GDM1 (cell line): ENCODE measurements at regions not wholly inside any gene's neighbourhood (a gene's known extent, or its start where the extent isn't known, plus 50 kb on each side); places are given as distances from the start of the nearest gene placed in this dataset.

Source experiments
- DNase-seq: peaks from one replicate; lab custom pipeline; 2025; lab: John Stamatoyannopoulos, UW

DNA sequence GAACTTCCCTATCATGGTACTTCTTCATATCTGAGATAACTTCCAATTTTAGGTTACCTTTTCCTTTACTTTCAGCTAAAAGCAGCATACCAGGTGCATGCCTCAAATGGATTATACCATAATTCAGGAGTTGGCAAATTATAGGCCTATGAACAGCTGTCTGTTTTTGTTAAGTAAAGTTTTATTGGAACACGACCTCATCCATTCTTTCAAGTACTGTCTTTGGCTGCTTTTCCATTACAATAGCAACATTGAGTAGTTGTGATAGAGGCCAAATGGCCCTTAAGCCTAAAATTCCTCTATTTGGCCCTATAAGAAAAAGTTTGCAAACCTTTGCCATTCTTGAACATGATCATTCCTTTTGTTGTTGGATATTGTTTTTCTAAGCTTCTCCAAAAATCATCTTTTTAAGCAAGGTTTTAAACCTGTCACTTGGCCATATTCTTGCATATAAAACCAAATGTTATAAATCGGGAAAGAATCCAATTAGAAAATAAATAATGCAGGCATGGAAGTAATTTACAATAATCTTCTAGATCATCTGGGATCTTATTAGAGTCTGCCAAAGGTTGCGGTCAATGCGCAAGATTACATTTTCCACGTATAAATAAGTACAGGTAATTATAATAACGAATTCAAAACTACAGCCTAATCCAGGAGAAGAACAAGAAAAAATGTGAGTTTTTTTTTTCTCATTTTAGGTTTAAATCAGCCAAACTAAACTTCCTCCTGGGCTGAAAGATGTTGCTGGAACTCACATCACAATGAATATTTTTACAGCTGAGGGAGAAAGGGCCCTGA lies 226.5 kb upstream of the ANKRD55 start:
- DNase-seq, result no peak

DNA sequence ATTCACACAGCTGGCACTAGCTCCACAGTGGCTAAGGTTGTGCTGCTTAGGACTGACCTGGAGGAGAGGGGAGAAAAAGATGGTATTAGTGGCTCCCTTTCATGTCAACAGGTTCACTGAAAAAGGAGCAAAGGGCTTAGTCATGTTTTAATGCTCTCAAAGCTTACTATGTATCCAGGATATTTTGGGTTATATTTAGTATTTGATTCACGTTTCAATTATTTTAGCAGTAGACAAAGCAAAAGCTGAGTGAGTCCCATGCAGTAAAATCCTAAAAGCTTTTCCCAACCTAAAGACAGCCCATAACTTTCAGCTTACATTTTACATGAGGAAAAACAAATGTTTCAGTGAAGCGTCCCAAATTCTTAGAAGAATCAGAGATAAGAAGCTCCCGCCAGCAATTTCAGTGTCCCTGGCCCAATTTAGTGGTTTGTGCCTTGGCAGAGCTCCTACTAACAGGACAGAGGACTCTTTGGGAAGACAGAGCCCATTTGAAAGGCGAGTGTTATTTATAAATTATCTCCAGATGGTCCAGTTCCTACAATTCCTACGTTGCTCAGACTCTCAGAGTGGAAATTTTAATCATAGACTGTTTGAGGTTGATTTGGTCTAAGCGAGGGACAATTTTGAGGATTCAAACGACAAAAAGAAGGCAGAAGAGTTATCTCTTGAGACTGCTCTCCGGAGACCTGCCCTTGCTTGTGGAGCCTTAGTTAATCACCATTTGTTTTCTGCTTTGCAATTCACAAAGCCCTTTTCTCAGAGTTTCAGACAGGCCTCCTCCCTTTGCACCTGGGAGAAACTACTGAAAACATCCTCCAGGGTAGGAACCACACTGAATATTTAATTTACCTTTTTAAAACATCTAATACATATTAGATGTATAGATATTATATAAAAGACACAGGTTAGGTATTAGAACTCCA lies 225.0 kb upstream of the ANKRD55 start:
- no peak for DNase-seq

DNA sequence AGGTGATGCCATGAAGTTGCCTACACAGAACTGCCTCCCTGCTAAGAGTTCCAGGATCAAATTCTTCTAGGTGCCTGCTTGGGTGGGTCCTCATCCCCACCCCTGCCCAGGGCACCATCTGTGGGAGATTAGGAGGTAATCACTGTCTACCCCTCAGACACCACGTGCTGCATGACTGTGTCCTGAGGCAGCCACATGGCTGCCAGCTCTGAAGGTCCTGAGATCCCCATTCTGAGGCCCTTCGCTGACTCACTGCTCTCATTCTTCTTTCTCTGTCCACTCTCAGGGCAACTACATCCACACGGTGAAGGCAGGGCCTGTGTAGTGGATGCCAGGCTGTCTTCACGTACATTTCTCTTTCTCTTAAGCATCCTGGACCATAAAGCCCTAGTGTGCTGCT lies 222.9 kb upstream of the ANKRD55 start:
- no peak for DNase-seq

DNA sequence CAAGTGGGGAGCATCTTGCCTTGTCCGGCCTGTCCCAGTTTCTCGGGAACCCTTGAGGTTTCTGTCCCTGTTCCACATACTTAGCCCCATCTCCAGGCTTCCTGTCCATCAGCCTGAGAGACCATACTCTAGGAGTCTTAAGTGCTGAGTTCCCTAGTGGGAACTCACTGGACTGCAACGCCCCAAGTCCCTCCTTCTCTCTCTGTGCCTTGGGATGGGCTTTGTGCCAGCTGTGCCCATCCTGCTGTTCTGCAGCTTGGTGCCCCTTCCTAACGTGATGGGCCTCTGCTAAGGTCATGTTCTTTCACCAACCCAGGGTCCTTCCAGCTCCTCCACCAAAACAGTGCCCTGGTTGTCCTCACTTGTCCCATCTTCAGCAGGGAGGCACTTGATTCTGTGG lies 222.3 kb upstream of the ANKRD55 start:
- DNase-seq, result no peak

DNA sequence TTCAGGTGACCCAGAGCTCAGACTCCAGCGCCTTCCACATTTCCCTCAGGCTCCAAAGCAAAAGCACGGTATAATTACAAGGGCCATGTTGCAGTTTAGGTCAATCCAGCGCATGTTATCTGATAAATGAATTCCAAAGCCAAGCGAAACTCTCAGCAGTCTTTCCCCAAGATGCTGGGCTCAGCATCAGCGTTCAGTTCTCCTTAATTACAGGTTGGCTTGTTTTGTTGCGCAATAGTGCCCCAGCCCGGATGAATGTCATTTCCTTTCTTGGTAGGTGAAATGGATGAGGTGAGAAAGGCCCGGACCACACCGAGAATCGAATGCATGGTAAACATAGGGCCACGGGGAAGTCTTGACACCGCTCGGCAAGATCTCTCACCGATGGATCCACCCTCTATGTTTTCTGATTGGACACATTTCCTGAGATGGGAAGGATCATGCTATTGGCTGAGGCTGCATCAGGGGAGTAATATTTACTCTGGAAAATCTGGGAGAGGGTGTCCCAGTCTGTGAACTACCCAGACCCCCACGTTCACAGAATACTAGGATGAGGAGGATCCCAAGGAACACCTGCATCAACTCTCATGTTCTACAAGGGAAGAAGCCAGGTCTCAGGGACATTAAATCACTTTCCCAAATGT lies 221.2 kb upstream of the ANKRD55 start:
- DNase-seq, result no peak

DNA sequence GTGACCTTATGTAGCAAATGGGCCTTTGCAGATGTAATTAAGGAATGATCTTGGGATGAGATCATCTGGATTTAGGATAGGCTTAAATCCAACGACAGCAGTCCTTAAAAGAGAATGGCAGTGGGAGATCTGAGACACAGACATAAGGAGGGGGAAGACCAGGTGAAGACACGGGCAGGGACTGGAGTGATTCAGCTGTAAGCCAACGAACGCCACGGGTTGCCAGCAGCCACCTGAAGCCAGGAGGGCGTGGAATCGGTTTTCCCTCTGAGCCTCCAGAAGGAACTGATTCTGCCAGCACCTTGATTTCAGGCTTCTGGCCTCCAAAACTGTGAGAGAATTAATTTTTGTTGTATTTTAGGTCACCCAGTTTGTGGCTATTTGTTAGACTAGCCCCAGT lies 218.6 kb upstream of the ANKRD55 start:
- no peak for DNase-seq

DNA sequence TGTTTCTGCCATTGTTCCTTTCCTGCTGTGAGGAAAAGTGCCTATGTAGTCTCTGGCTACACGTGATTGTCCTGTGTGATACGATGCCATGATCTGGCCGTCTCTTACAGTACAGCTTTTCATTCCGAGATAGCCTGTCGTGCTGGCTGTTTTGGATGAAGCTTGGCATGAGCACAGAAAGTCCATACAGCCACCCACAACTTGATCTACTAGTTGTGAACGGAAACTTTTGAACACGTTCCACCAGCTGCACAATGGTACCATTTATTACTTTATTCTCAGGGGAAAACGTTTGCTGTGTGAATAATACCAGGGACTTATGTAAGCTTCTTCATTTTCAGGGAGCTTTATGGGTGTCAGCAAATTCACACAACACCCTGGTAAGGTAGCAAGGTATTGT lies 217.6 kb upstream of the ANKRD55 start:
- DNase-seq, result no peak

DNA sequence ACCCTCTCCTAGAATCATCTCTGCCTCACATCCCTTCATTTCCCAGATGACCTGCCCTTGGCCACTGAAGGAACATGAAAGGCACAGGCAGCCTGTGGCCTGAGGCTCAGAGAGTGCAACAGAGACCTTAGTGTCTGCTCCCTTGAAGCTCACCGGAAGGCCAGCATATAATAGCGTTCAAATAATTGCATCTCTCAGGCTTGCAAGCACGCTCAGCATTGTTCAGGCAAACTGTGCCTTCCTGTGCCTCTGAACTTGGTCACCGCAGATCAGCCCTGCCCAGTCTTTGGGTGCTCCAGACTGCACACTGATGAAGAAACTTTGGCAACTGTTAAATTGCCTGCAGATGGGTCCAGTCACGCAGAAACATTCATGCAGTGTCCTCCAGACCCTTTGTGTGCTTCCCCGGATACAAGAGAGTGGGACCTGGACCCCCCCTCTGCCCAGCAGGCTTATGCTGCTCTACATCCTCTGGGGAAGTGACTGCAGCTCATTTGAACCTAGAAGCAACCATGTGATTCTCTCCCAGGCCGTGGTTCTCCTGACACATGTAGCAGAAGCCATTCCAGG lies 216.0 kb upstream of the ANKRD55 start:
- no peak for DNase-seq

DNA sequence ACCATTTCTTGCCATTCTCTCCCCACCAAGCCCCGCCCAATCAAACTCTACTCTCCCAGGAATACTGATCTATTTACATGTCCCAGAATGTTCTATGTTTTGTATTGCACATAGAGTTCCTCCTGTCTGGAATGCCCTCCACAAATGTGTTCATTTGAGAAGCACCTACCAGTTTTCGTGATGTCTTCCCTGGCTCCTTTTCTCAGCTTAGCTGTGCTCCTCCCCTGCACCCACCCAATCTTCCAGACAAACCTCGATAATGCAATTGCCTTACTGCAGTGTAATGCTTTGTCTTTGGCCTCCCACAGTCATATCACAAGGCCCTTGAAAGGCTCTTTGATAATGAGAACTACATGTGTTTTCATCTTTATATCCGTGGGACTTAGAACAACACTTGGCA lies 214.5 kb upstream of the ANKRD55 start:
- DNase-seq, result no peak

DNA sequence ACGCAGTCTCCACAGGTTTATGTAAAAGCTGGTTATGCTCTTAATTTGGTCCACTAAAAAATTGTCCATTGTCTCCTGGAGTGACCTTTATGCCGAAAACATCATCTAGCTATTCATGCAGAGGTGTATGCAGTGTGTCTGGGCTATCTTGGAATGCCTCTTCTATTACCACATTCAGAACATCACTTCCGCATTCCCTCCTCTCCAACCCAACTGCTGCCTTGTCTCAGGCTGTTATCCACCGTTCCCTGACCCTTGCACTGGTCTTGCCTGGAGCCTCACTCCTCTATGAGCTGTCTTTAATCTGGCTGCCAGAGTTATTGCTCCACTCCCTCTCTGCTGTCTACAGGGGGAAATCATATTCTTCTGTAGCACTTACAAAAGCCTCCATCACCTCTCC lies 214.1 kb upstream of the ANKRD55 start:
- no peak for DNase-seq

DNA sequence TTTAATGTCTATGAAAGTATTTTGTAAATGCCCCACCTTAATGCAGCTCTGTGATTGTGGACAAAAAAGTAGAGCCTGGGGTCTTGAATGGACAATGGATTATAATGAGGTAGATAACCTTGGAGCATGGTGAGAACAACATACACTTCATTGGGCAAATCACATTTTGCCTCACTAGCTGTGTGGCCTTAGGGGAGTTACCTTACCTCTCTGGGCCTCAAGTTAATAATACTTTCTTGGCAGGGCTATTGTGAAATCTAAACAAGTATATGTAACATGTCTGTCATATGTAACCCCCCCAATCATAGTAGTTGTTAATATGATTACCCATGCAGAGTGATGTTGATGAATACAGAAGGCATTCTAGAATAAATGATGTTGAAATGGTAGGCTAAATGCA lies 213.6 kb upstream of the ANKRD55 start:
- no peak for DNase-seq

DNA sequence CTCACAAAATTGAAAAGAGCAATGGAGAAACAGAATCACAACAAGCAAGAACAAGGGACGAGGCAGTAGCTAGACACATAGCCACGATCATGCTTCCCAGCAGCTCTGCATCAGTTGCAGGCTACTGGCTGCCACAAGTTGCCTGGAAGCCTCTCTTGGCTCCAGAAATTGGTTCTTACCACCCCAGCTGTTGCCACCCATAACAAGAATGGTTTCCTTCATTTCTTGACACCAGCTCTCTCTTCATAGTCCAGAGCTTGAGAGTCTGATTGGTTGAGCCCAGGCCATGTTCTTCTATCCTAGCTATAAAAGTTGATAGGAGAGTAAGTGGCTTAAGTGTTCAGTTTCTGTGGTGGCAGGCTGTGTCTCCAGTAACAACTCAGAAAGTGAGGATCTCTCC lies 210.7 kb upstream of the ANKRD55 start:
- no peak for DNase-seq

DNA sequence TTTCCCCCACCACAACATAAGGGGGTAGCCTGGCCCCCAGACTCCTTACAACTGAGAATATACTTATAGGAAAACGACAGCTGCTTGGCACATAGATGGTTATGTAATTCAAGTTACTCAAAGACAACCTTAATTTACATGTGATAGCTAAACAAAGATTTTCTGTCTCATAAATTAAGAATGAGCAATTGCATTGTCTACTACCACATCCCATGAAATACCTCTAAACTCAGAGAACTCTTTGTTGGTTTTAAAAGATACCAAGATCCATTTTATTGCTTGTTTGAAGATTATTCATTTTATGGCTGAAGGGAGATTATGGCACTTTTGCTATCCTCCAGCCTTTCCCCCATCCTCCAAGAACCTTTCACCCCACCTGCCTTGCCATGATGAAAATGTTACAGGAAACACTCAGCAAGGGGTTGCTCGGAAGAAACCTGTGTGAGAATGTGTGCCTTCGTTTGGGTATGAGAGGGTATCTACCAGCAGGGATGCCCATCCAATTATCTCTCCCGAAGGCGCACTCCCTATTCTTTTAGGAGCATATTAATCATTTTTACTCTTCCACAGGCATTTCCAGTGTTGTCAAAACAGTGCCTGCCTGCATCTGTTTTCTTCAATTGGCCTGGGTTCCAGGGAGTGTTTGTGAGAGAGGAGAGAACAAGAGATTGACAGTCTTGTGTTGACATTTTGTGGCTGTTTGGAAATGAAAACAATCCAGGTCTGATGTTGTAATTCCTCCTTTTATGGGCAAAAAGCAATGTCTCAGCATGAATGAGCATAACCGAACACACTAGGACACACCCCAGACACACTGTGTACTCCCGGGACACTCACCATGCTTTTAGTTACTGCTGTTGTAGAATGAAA lies 208.0 kb upstream of the ANKRD55 start:
- no peak for DNase-seq

DNA sequence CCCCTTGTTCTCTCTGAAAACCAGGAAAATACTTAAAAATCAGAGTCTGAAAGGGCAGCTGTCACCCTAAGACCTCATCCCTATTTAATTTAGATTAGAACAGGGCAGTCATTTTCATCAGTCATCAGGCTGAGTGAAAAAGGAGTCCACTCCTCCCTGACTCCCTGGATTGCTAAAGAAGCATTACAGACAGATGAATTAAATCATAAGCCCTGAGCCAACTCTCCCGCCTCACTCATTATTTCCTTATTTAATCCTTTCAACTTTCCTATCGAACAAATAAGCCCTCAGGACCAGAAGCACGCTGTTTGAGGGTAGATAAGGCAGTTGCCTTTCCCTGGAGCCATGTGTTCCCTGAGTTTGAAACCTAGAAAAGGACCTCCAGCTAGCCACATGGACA lies 201.9 kb upstream of the ANKRD55 start:
- no peak for DNase-seq

DNA sequence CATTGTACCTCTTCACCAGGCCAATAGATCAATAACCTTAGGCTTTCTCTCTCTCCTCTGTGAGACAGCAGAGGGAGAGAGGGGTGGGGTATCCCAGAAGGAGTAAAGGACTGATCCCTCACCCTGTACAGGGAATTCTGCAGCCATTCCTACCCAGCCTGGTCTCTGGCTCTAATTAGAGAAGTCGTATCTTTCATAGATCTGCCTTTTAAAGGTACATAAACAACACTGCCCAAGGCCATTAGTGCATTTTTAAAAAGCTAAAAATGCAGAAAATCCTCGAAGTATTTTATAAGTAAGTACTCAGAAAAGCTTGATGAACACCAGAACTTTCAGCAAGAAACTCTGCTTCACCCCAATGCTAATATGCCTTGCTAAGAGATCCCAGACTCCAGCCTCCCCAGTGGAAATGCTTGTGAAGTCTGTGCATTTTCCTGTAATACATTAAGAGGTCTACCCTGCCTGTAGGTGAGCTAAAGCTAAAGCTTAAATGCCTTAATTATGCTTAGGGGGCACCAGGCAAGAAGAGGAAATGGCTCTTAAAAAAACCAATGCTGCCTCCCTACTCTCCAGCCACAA lies 200.0 kb upstream of the ANKRD55 start:
- DNase-seq, result no peak

DNA sequence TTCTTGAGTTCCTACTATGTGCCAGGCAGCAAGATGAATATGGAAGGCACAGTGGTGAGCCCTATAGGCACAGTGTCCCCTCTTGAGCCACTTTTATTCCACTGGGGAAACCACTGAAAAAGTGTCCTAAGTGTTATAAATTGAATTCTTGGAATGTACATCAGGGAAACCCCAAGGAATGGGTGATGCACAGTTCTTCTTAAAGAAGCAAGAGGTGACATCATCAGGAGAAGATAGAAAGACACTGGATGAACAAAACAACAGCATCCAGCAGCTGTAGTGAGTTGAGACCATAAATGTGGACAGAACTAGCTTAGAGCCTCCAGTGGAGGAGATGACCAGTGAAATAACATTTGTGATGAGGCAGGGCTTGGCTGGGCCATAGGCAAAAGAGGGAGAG lies 199.2 kb upstream of the ANKRD55 start:
- DNase-seq, result no peak

DNA sequence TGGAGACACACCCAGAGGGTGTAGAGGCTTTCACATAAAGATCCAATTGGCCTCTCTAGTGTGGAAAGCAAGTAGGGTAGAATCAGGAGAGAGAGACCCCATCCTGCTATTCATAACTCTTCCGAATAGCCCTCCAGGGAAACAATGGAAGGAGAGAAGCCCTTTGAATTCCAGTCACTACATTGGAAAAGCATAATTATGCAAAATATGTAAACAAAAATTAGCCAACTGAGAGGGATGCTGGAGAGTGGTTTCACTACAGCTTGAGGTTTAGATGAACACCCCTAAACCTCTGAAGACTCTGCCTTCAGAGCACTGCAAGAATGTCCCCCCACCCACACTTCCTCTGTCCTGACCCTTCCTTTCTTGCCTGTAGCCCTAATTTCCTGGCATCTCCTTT lies 197.3 kb upstream of the ANKRD55 start:
- DNase-seq, result no peak

DNA sequence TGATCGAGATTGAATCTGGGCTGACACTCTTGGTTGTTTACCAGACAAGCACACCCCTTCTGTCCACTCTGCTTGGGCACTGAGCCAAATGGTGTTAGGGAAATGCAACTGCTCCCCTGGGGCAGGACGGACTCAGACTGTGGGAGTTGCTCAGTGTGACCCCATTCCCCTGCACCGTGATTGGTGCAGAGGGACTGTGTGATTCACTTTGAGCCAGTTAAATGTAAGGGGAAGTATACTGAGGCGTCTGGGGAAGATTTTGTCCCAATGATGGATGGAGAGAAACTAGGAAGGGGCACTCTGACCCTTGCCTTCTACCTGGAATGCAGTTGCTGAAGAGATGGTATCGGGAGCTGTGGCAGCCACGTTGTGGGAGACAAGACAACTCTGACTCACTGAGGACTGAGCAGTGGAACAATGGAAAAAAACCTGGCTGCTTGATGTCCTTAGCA lies 196.0 kb upstream of the ANKRD55 start:
- DNase-seq, result no peak

DNA sequence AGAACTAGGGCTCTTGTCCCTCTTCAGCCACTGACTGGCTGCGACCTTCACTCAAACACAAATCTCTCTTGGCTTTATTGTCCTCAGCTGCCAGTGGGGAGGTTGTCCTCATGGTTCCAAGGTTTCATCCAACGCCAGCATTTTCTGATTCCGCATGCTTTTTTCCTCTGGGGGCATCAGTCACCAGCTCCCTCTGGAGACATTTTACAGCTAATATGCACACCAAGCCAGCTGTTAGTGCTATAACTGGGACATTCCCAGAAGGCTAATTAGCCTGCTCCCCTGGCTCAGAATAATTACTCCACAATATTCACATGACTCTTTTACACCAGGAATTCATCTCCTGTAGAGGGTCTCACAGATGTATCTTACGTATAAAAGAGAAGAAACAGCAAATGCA lies 193.6 kb upstream of the ANKRD55 start:
- no peak for DNase-seq

DNA sequence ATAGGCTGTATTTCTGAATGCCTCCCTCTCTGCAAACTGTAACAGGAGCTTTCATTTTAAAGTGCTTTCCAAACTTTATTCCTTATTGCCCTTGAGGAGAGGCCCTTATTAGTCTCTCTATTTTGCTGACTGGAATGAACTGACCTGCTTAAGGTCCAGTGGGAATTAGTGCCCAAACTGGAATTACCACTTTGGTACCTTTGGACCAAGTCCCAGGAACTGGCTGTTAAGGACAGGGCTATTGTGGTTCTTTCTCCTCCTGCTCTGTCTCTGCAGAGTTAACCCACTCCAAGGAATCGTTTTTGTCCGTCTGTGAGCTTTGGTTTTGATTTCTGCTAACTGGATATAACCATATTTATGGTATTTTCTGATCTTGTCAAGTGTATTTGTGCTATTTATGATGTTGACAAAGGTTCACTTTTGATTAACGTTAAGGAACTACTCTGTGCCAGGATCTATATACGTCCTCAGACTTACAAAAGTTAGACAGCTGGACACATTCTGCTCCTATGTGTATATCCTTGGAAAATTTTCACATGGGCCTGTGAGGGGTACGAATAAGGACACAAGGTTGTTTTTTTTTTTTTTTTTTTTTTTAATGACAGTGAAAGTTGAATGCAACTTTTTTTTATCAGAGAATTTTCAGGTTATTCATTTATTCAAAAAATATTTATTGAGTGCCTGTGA lies 189.1 kb upstream of the ANKRD55 start:
- no peak for DNase-seq
